ENCODE measurements at regions not wholly inside any gene's neighbourhood (a gene's known extent, or its start where the extent isn't known, plus 50 kb on each side); places are given as distances from the start of the nearest gene placed in this dataset.

GRCh38 chr1:84078842-84079202, 65.2 kb upstream of the PRKACB start:
- DNase-seq (ENCODE audit: low spot score) = no peak
- in situ Hi-C loops (cut with MboI; ENCODE audit: low sequenced_read_pairs, unreplicated experiment) = no loop called here
- no peak for TF ChIP-seq CTCF (IDR thresholded peaks at IDR 0.05; ENCODE audit: borderline replicate concordance, control extremely low read depth, extremely low read depth, insufficient read depth, missing control alignments)

GRCh38 chr1:84078108-84078841, 65.8 kb upstream of the PRKACB start:
- in situ Hi-C loops (cut with MboI; ENCODE audit: low sequenced_read_pairs, unreplicated experiment) = no loop called here
- DNase-seq (ENCODE audit: low spot score) = peak; percentile 21
- no peak for TF ChIP-seq CTCF (IDR thresholded peaks at IDR 0.05; ENCODE audit: borderline replicate concordance, control extremely low read depth, extremely low read depth, insufficient read depth, missing control alignments)

GRCh38 chr1:84077476-84078107, 66.5 kb upstream of the PRKACB start:
- TF ChIP-seq CTCF (IDR thresholded peaks at IDR 0.05; ENCODE audit: borderline replicate concordance, control extremely low read depth, extremely low read depth, insufficient read depth, missing control alignments) = no peak
- peak; percentile 94 for DNase-seq (ENCODE audit: low spot score)
- in situ Hi-C loops (cut with MboI; ENCODE audit: low sequenced_read_pairs, unreplicated experiment) = no loop called here

- in situ Hi-C loops (cut with MboI; ENCODE audit: low sequenced_read_pairs, unreplicated experiment) = no loop called here
- TF ChIP-seq CTCF (IDR thresholded peaks at IDR 0.05; ENCODE audit: borderline replicate concordance, control extremely low read depth, extremely low read depth, insufficient read depth, missing control alignments) = no peak
- no peak for DNase-seq (ENCODE audit: low spot score)
Measured at GRCh38 chr1:84073266-84073665, 70.8 kb upstream of the PRKACB start.

GRCh38 chr1:84069236-84069845, 70.4 kb upstream of the TTLL7 start:
- no peak for DNase-seq (ENCODE audit: low spot score)
- no peak for TF ChIP-seq CTCF (IDR thresholded peaks at IDR 0.05; ENCODE audit: borderline replicate concordance, control extremely low read depth, extremely low read depth, insufficient read depth, missing control alignments)
- in situ Hi-C loops (cut with MboI; ENCODE audit: low sequenced_read_pairs, unreplicated experiment) = no loop called here

GRCh38 chr1:84062496-84062895, 63.6 kb upstream of the TTLL7 start:
- TF ChIP-seq CTCF (IDR thresholded peaks at IDR 0.05; ENCODE audit: borderline replicate concordance, control extremely low read depth, extremely low read depth, insufficient read depth, missing control alignments) = no peak
- in situ Hi-C loops (cut with MboI; ENCODE audit: low sequenced_read_pairs, unreplicated experiment) = no loop called here
- no peak for DNase-seq (ENCODE audit: low spot score)
